Activated CD4-positive, alpha-beta T cell treated with anti-CD3 and anti-CD28 coated beads, Interleukin-2, amount 50 U/mL, for 16 hours (primary cell): ENCODE measurements at regions not wholly inside any gene's neighbourhood (a gene's known extent, or its start where the extent isn't known, plus 50 kb on each side); places are given as distances from the start of the nearest gene placed in this dataset.
"Not testable (repeated sequence)": the region's sequence is repeated elsewhere in the genome, so short reads cannot be mapped to it uniquely, and the experiment has no call there.

ENCODE experiments used
- DNase-seq: peaks from one replicate; pipeline ENCODE4 v3.0.0-alpha.2; 2020

- DNase-seq = no peak
These were observed 174.0 kb downstream of the ASB1 start for GRCh38 chr2:238600506-238601432.

- no peak for DNase-seq
These were observed 174.9 kb downstream of the ASB1 start for GRCh38 chr2:238601433-238602222.

GRCh38 chr2:238602223-238602960 lies 175.7 kb downstream of the ASB1 start:
- DNase-seq = no peak

- no peak for DNase-seq
These were observed 176.9 kb downstream of the ASB1 start for GRCh38 chr2:238603596-238603995.

GRCh38 chr2:238606311-238606710 lies 179.6 kb downstream of the ASB1 start:
- no peak for DNase-seq

GRCh38 chr2:238613610-238614009 lies 186.9 kb downstream of the ASB1 start:
- DNase-seq = no peak

GRCh38 chr2:238614376-238614775 lies 187.6 kb downstream of the ASB1 start:
- no peak for DNase-seq

- DNase-seq = no peak
These were observed 188.5 kb downstream of the ASB1 start for GRCh38 chr2:238615187-238615586.

GRCh38 chr2:238616681-238617080 lies 190.0 kb downstream of the ASB1 start:
- no peak for DNase-seq

GRCh38 chr2:238618494-238619283 lies 192.0 kb downstream of the ASB1 start:
- not testable (repeated sequence) for DNase-seq

- no peak for DNase-seq
These were observed 201.2 kb downstream of the ASB1 start for GRCh38 chr2:238627899-238628298.

- DNase-seq = no peak
These were observed 202.3 kb downstream of the ASB1 start for GRCh38 chr2:238629064-238629463.

GRCh38 chr2:238631491-238632180 lies 204.9 kb downstream of the ASB1 start:
- DNase-seq = no peak

- no peak for DNase-seq
These were observed 205.7 kb downstream of the ASB1 start for GRCh38 chr2:238632181-238633060.

- no peak for DNase-seq
These were observed 206.9 kb downstream of the ASB1 start for GRCh38 chr2:238633426-238634328.

- DNase-seq = no peak
These were observed 208.1 kb downstream of the ASB1 start for GRCh38 chr2:238634701-238635357.

- DNase-seq = no peak
These were observed 208.9 kb downstream of the ASB1 start for GRCh38 chr2:238635647-238636051.

GRCh38 chr2:238636269-238637073 lies 209.7 kb downstream of the ASB1 start:
- no peak for DNase-seq
